Stimulated activated CD4-positive, alpha-beta T cell treated with anti-CD3 and anti-CD28 coated beads, Interleukin-1b, Interleukin-23, amount 100 ng/mL, for 24 hours (primary cell): ENCODE measurements at regions not wholly inside any gene's neighbourhood (a gene's known extent, or its start where the extent isn't known, plus 50 kb on each side); places are given as distances from the start of the nearest gene placed in this dataset.
"Not testable (repeated sequence)": the region's sequence is repeated elsewhere in the genome, so short reads cannot be mapped to it uniquely, and the experiment has no call there.

Experiments used
- DNase-seq, 4 experiments: peaks; one replicate each; pipeline ENCODE4 v3.0.0-alpha.2; 2020; ENCODE audit warnings: low read depth in 4 of 4, low spot score in 1 of 4

- DNase-seq: no peak
Observed at GRCh38 chr2:8422450-8422800, 259.4 kb upstream of the ID2 start.

GRCh38 chr2:8424997-8425900 lies 256.6 kb upstream of the ID2 start:
- DNase-seq: no peak

GRCh38 chr2:8426550-8426949 lies 255.3 kb upstream of the ID2 start:
- DNase-seq: no peak

DNA sequence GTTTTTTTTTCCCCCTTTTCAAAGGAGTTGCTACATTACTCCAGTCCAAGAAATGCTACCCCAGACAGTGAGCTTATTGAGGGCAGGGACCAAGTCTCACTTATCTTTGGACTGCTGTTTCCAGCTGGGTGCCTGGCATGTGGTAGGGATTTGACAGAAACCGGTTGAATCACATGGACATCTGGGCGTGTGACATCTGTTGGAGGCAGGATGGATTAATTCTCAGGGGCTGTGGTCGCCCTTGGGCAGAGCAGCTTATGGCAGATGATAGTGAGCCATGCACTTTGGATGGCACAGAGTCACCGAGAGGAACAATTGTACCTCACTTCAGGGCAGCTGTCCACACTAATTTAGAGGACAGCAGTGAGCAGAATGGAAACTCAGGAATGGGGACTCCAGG lies 254.6 kb upstream of the ID2 start:
- no peak for DNase-seq

DNA sequence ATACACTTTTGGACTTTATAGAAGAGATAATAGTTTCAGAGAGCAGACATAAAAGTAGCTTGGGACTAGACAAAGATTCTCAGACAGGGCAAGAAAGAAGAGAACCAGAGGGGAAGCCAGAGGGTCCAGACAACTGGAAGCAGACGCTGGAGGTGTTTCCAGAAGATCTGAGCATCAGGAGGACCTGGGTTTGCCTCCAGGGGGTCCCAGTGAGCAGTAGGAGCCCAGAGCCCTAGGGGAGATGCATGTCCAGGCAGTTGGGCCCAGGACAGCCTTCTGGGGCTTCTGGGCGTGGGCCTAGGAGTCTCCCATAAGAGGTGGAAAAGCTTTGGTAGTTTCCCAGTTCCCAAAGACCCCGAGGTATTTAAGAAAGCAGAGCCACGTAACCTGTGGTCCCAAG lies 251.2 kb upstream of the ID2 start:
- DNase-seq: no peak

- DNase-seq: no peak
Observed at GRCh38 chr2:8431446-8432125, 250.3 kb upstream of the ID2 start.

GRCh38 chr2:8432706-8433336 lies 249.0 kb upstream of the ID2 start:
- no peak for DNase-seq

- DNase-seq: no peak
Observed at GRCh38 chr2:8433390-8433789, 248.5 kb upstream of the ID2 start.

GRCh38 chr2:8435608-8436007 lies 246.2 kb upstream of the ID2 start:
- DNase-seq: no peak

DNA sequence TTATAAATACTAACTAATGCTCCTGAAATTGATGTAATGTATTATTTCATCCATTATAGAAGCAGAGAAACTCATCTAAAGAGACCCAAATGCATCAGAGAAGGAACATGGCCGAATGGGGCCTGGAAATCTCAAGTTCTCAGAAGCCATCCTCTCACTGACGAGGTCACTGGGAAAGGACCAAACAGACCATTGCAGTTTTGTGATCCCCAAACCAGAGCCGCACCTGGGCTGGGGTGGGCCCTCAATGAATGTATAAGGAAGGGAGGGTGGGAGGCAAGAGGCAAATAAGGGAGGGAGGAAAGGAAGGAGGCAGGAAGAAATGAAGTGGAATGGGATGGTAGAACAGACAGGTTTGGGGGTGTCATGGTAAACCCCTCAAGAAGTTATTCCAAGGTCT lies 245.3 kb upstream of the ID2 start:
- no peak for DNase-seq

- no peak for DNase-seq
Observed at GRCh38 chr2:8437228-8437948, 244.5 kb upstream of the ID2 start.

- no peak for DNase-seq
Observed at GRCh38 chr2:8437949-8438400, 243.9 kb upstream of the ID2 start.

- DNase-seq: no peak
Observed at GRCh38 chr2:8438476-8438875, 243.4 kb upstream of the ID2 start.

DNA sequence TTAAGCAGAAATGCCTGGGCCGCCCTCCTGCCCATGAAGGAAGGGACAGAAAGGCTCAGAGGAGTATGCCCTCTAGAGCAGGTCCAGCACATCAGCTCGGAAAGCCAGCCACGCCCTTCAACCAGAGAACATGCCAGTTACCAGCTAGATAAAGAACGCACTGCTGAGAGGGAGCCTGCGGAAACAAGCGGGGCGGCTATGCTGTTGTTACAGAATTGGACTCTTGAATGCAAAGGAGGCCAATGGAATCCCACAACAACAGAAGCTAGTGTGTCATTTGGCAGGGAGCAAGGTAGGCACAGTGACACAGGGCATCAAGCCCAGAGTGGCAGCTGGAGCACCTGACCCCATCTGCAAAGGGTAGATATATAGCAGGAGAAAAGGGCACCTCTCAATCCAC lies 242.9 kb upstream of the ID2 start:
- DNase-seq: no peak

DNA sequence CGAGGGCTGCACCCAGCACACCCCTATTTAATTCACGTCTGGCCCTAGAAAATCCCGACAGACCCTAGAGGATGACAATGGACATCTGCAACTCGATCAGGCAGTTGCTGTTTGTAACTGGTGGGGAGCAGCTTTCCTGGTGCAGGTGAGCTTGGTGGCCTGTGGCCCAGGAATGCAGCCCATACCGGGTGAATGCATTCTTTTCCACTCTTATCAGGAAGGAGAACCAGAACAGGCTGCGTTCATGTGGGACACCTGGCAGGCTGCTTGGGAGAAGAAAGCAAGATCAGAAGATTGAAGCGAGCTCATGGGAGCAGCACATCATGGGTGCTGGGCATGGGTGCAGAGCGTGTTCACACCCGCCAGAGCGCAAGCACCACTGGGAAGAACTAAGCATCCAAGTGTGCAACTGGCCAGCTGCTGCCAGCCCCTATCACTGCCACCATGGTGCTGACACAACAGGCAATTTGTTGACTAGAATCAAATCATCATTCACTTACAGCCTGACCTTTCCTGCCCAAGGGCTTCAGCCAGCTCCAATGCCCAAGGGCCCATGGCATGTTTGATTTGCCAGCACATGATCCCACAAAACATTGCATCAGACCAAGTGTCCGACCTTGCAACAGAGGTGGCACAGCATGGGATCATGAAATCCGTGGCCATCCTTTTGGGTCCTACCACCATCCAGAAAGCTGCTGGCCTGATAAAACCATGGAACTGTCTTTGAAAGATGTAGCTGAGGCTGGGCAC lies 241.7 kb upstream of the ID2 start:
- DNase-seq: no peak

DNA sequence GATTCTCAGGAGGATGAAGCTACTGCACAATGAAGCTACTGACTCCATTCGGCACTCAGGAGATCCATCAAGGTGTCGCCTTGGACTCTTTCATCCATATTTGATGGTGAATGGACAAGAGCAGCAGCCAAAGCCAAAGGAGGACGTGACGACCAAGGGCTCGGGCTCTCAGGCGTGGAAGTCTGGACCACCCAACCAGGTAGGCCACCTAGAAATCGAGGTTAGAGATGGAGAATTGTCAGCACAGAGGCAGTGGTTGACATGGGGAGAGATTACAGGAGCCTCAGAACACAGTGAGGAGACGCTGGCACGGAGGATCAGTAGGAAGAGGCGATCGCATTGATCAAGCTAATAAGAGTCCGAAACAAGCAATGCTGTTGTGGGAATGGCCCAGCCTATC lies 240.5 kb upstream of the ID2 start:
- DNase-seq: no peak

DNA sequence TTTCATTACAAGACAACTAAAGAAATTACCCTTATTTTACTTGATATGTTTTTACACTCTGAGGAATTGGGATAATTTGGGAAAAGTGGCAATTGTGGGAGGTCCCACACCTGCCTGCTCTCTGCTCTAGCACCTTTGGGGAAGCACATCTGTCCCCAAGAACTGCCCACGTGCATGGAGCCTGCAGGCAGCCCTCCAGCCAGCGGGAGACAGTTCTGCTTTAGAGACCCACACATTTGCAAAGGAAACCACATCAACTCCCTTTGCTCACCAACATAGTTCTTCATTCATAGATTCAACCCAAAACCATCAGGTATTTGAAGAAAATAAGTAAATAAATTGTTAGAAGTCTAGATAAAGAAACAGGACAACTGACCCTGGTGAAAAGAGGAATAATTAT lies 239.9 kb upstream of the ID2 start:
- DNase-seq: no peak

DNA sequence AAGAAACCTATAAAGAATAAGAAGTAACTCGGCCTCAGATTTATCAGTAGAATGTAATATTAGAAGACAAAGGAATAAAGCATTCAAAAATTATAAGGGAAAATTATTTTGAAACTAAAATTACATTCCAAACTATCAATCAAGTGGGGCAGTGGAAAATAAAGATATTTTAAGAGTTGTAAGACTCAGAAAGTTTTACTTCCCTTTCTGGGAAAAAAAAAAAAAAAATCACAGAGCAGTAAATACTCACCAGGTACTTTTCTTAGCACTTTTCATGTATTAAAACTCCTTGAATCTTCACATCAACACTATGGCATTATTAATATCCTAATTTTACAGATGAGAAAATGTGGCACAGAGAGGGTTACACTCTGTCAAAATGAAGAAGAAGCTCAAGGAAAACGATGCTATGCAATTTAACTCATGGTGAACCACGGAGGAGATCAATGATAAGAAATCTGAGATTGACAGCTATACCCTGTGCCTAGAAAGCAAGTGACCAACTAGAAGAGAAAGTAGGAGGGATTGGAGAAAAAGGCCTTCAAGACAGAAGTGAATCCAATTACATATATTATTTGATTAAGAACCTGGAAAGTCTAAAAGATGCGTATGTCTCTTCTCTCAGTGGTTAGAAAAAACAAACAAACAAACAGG lies 238.9 kb upstream of the ID2 start:
- DNase-seq: no peak

DNA sequence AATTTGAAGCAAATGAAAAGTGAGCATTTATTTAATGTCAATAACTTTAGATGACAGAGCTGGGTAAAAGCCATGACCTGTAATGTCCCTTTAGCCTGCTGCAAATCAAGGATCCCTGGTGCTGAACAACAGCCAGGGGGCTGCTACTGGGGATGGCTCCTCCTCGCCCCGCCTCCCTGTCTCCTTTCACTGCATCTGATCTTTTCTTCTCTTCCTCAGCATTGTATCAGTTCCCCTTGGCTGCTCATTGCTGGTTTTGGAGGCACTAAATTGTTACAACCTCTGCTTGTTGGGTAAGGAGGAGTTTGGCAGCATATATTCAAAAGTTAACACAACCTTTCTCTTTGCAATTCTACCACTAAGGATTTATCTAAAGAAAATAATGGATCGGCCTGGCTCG lies 236.3 kb upstream of the ID2 start:
- no peak for DNase-seq

DNA sequence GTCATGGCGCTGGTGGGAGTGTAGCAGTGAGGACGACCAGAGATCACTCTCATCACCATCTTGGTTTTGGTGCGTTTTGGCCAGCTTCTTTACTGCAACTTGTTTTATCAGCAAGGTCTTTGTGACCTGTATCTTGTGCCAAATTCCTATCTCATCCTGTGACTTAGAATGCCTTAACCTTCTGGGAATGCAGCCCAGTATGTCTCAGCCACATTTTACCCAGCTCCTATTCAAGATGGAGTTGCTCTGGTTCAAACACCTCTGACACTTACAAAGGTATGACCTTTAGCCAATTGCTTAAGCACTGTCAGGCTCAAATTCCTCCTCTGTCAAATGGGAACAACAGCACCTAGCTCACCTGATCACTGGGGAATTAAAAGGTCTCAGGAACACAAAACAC lies 235.1 kb upstream of the ID2 start:
- DNase-seq: not testable (repeated sequence)
